Thyroid gland (tissue), 4 donors: ENCODE measurements at regions not wholly inside any gene's neighbourhood (a gene's known extent, or its start where the extent isn't known, plus 50 kb on each side); places are given as distances from the start of the nearest gene placed in this dataset.

Source experiments
- POLR2A ChIP-seq, 2 donors: fragments of 450-650 bp; IDR thresholded peaks; one replicate each; pipeline ENCODE4 v1.6.1; 2017; ENCODE audit warnings: antibody characterized with exemption in 2 of 2, mild to moderate bottlenecking in 2 of 2, moderate library complexity in 1 of 2
- TF ChIP-seq, protein P1 (sequence below), 6 experiments: fragments of 200-600 bp in 3 of 6; fragments of 450-650 bp in 3 of 6; sonication (generic) in 3 of 6; IDR thresholded peaks; one replicate each; pipeline ENCODE4 v1.5.1; 2016 to 2019; ENCODE audit warnings: antibody characterized with exemption in 6 of 6, mild to moderate bottlenecking in 2 of 6, inconsistent platforms in 1 of 6, moderate library complexity in 1 of 6

- TF ChIP-seq, protein P1, sequence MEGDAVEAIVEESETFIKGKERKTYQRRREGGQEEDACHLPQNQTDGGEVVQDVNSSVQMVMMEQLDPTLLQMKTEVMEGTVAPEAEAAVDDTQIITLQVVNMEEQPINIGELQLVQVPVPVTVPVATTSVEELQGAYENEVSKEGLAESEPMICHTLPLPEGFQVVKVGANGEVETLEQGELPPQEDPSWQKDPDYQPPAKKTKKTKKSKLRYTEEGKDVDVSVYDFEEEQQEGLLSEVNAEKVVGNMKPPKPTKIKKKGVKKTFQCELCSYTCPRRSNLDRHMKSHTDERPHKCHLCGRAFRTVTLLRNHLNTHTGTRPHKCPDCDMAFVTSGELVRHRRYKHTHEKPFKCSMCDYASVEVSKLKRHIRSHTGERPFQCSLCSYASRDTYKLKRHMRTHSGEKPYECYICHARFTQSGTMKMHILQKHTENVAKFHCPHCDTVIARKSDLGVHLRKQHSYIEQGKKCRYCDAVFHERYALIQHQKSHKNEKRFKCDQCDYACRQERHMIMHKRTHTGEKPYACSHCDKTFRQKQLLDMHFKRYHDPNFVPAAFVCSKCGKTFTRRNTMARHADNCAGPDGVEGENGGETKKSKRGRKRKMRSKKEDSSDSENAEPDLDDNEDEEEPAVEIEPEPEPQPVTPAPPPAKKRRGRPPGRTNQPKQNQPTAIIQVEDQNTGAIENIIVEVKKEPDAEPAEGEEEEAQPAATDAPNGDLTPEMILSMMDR (IDR thresholded peaks at IDR 0.05) = no peak
- no peak for TF ChIP-seq POLR2A (IDR thresholded peaks at IDR 0.05)
Measured at GRCh38 chr13:21905486-21905885, 234.6 kb downstream of the FGF9 start.
